ENCODE measurements at regions not wholly inside any gene's neighbourhood (a gene's known extent, or its start where the extent isn't known, plus 50 kb on each side); places are given as distances from the start of the nearest gene placed in this dataset.
"Not testable (repeated sequence)": the region's sequence is repeated elsewhere in the genome, so short reads cannot be mapped to it uniquely, and the experiment has no call there.

GRCh38 chr6:94902974-94903628, 674.2 kb upstream of the MANEA start:
- H3K9me3 ChIP-seq (ENCODE audit: control insufficient read depth, insufficient read depth, low read length) = no peaks in the 10 kb centered on the region
- H3K27me3 ChIP-seq (ENCODE audit: control insufficient read depth, insufficient read depth, low read length) = no peaks in the 10 kb centered on the region
- H3K27ac ChIP-seq (ENCODE audit: low read depth, low read length) = no peak overlapping the region
- WGBS (ENCODE audit: insufficient coverage) = 75% methylated on average over 1 of the region's 1 CpG
- H3K36me3 ChIP-seq (ENCODE audit: control insufficient read depth, insufficient read depth, low read length) = no peaks in the 10 kb centered on the region
- H3K4me3 ChIP-seq (ENCODE audit: low read depth, low read length) = no peak overlapping the region
- no peaks in the 10 kb centered on the region for H3K4me1 ChIP-seq (ENCODE audit: control insufficient read depth, insufficient read depth, low read length)
- DNase-seq (ENCODE audit: low read depth in 4 of 6, low spot score in 6 of 6) = no peak

- Histone ChIP-seq H3K27ac (ENCODE audit: low read depth, low read length) (no peak overlapping the region), H3K4me3 (ENCODE audit: low read depth, low read length) (no peak overlapping the region), H3K36me3 (ENCODE audit: control insufficient read depth, insufficient read depth, low read length) (no peaks in the 10 kb centered on the region), H3K4me1 (ENCODE audit: control insufficient read depth, insufficient read depth, low read length) (no peaks in the 10 kb centered on the region), H3K27me3 (ENCODE audit: control insufficient read depth, insufficient read depth, low read length) (no peaks in the 10 kb centered on the region), H3K9me3 (ENCODE audit: control insufficient read depth, insufficient read depth, low read length) (no peaks in the 10 kb centered on the region)
- no CpG with 5 or more reads among the region's 2 CpGs for WGBS (ENCODE audit: insufficient coverage)
- peak in 1 of 6 donors; percentile 63 for DNase-seq (ENCODE audit: low read depth in 4 of 6, low spot score in 6 of 6)
Measured at GRCh38 chr6:94899191-94899590, 678.1 kb upstream of the MANEA start.

GRCh38 chr6:94894300-94894699, 683.0 kb upstream of the MANEA start:
- Histone ChIP-seq H3K4me3 (ENCODE audit: low read depth, low read length) (no peak overlapping the region), H3K27ac (ENCODE audit: low read depth, low read length) (no peak overlapping the region), H3K27me3 (ENCODE audit: control insufficient read depth, insufficient read depth, low read length) (no peaks in the 10 kb centered on the region), H3K9me3 (ENCODE audit: control insufficient read depth, insufficient read depth, low read length) (no peaks in the 10 kb centered on the region), H3K4me1 (ENCODE audit: control insufficient read depth, insufficient read depth, low read length) (no peaks in the 10 kb centered on the region), H3K36me3 (ENCODE audit: control insufficient read depth, insufficient read depth, low read length) (no peaks in the 10 kb centered on the region)
- no CpG with 5 or more reads among the region's 3 CpGs for WGBS (ENCODE audit: insufficient coverage)
- DNase-seq (ENCODE audit: low read depth in 4 of 6, low spot score in 6 of 6) = no peak

- H3K4me3 ChIP-seq (ENCODE audit: low read depth, low read length) = no peak overlapping the region
- no peaks in the 10 kb centered on the region for H3K9me3 ChIP-seq (ENCODE audit: control insufficient read depth, insufficient read depth, low read length)
- no CpG with 5 or more reads among the region's 2 CpGs for WGBS (ENCODE audit: insufficient coverage)
- H3K4me1 ChIP-seq (ENCODE audit: control insufficient read depth, insufficient read depth, low read length) = no peaks in the 10 kb centered on the region
- H3K36me3 ChIP-seq (ENCODE audit: control insufficient read depth, insufficient read depth, low read length) = no peaks in the 10 kb centered on the region
- no peak overlapping the region for H3K27ac ChIP-seq (ENCODE audit: low read depth, low read length)
- no peak for DNase-seq (ENCODE audit: low read depth in 4 of 6, low spot score in 6 of 6)
- no peaks in the 10 kb centered on the region for H3K27me3 ChIP-seq (ENCODE audit: control insufficient read depth, insufficient read depth, low read length)
Measured at GRCh38 chr6:94893327-94893726, 684.0 kb upstream of the MANEA start.

- not testable (repeated sequence) for H3K27ac ChIP-seq (ENCODE audit: low read depth, low read length); H3K36me3 ChIP-seq (ENCODE audit: control insufficient read depth, insufficient read depth, low read length); H3K4me1 ChIP-seq (ENCODE audit: control insufficient read depth, insufficient read depth, low read length); H3K27me3 ChIP-seq (ENCODE audit: control insufficient read depth, insufficient read depth, low read length); DNase-seq (ENCODE audit: low read depth in 4 of 6, low spot score in 6 of 6); H3K9me3 ChIP-seq (ENCODE audit: control insufficient read depth, insufficient read depth, low read length); H3K4me3 ChIP-seq (ENCODE audit: low read depth, low read length)
- WGBS (ENCODE audit: insufficient coverage) = 97% methylated on average over 4 of the region's 5 CpGs
Measured at GRCh38 chr6:94873819-94874218, 703.5 kb upstream of the MANEA start.

GRCh38 chr6:94862112-94862511, 715.2 kb upstream of the MANEA start:
- Histone ChIP-seq H3K4me3 (ENCODE audit: low read depth, low read length) (no peak overlapping the region), H3K36me3 (ENCODE audit: control insufficient read depth, insufficient read depth, low read length) (no peaks in the 10 kb centered on the region), H3K4me1 (ENCODE audit: control insufficient read depth, insufficient read depth, low read length) (no peaks in the 10 kb centered on the region), H3K27ac (ENCODE audit: low read depth, low read length) (no peak overlapping the region), H3K9me3 (ENCODE audit: control insufficient read depth, insufficient read depth, low read length) (no peaks in the 10 kb centered on the region), H3K27me3 (ENCODE audit: control insufficient read depth, insufficient read depth, low read length) (no peaks in the 10 kb centered on the region)
- no peak for DNase-seq (ENCODE audit: low read depth in 4 of 6, low spot score in 6 of 6)
- WGBS (ENCODE audit: insufficient coverage) = no CpG with 5 or more reads among the region's 1 CpG

- H3K9me3 ChIP-seq (ENCODE audit: control insufficient read depth, insufficient read depth, low read length) = no peaks in the 10 kb centered on the region
- no peaks in the 10 kb centered on the region for H3K27me3 ChIP-seq (ENCODE audit: control insufficient read depth, insufficient read depth, low read length)
- no peak overlapping the region for H3K27ac ChIP-seq (ENCODE audit: low read depth, low read length)
- no peaks in the 10 kb centered on the region for H3K36me3 ChIP-seq (ENCODE audit: control insufficient read depth, insufficient read depth, low read length)
- WGBS (ENCODE audit: insufficient coverage) = 92% methylated on average over 2 of the region's 4 CpGs
- DNase-seq (ENCODE audit: low read depth in 4 of 6, low spot score in 6 of 6) = no peak
- H3K4me1 ChIP-seq (ENCODE audit: control insufficient read depth, insufficient read depth, low read length) = no peaks in the 10 kb centered on the region
- no peak overlapping the region for H3K4me3 ChIP-seq (ENCODE audit: low read depth, low read length)
Measured at GRCh38 chr6:94859924-94860323, 717.4 kb upstream of the MANEA start.

GRCh38 chr6:94856999-94857398, 720.3 kb upstream of the MANEA start:
- H3K9me3 ChIP-seq (ENCODE audit: control insufficient read depth, insufficient read depth, low read length); H3K36me3 ChIP-seq (ENCODE audit: control insufficient read depth, insufficient read depth, low read length); DNase-seq (ENCODE audit: low read depth in 4 of 6, low spot score in 6 of 6); H3K27ac ChIP-seq (ENCODE audit: low read depth, low read length); H3K27me3 ChIP-seq (ENCODE audit: control insufficient read depth, insufficient read depth, low read length); H3K4me3 ChIP-seq (ENCODE audit: low read depth, low read length); H3K4me1 ChIP-seq (ENCODE audit: control insufficient read depth, insufficient read depth, low read length): not testable (repeated sequence)
- no CpG with 5 or more reads among the region's 3 CpGs for WGBS (ENCODE audit: insufficient coverage)

- WGBS (ENCODE audit: insufficient coverage) = 90% methylated on average over 2 of the region's 8 CpGs
- not testable (repeated sequence) for DNase-seq (ENCODE audit: low read depth in 4 of 6, low spot score in 6 of 6)
Measured at GRCh38 chr6:94851329-94851728, 726.0 kb upstream of the MANEA start.

GRCh38 chr6:94845742-94846141, 731.6 kb upstream of the MANEA start:
- Histone ChIP-seq H3K27me3 (ENCODE audit: control insufficient read depth, insufficient read depth, low read length) (no peaks in the 10 kb centered on the region), H3K27ac (ENCODE audit: low read depth, low read length) (no peak overlapping the region), H3K4me1 (ENCODE audit: control insufficient read depth, insufficient read depth, low read length) (no peaks in the 10 kb centered on the region), H3K4me3 (ENCODE audit: low read depth, low read length) (no peak overlapping the region), H3K9me3 (ENCODE audit: control insufficient read depth, insufficient read depth, low read length) (no peaks in the 10 kb centered on the region), H3K36me3 (ENCODE audit: control insufficient read depth, insufficient read depth, low read length) (no peaks in the 10 kb centered on the region)
- peak in 1 of 6 donors; percentile 67 for DNase-seq (ENCODE audit: low read depth in 4 of 6, low spot score in 6 of 6)
- WGBS (ENCODE audit: insufficient coverage) = no CpG with 5 or more reads among the region's 1 CpG

More at GRCh38 chr6:94851329-94851728, 726.0 kb upstream of the MANEA start:
- H3K4me3 ChIP-seq (ENCODE audit: low read depth, low read length); H3K27ac ChIP-seq (ENCODE audit: low read depth, low read length); H3K27me3 ChIP-seq (ENCODE audit: control insufficient read depth, insufficient read depth, low read length); H3K36me3 ChIP-seq (ENCODE audit: control insufficient read depth, insufficient read depth, low read length); H3K9me3 ChIP-seq (ENCODE audit: control insufficient read depth, insufficient read depth, low read length); H3K4me1 ChIP-seq (ENCODE audit: control insufficient read depth, insufficient read depth, low read length): not testable (repeated sequence)
